GM21367 (cell line): ENCODE measurements at regions not wholly inside any gene's neighbourhood (a gene's known extent, or its start where the extent isn't known, plus 50 kb on each side); places are given as distances from the start of the nearest gene placed in this dataset.
A peak's percentile ranks its signal among the peaks of the same experiment; 100 is the strongest.
"Not testable (repeated sequence)": the region's sequence is repeated elsewhere in the genome, so short reads cannot be mapped to it uniquely, and the experiment has no call there.

Source experiments
- ATAC-seq: cut with Tn5 transposase; IDR thresholded peaks from one replicate; pipeline ENCODE4 v1.9.1; 2021; ENCODE audit not compliant: unreplicated experiment

- no peak for ATAC-seq
These were observed 249.3 kb upstream of the PRKX start for GRCh38 chrX:3962511-3963311.

- ATAC-seq, result no peak
These were observed 247.5 kb upstream of the PRKX start for GRCh38 chrX:3960952-3961351.

GRCh38 chrX:3951859-3952258 is 238.4 kb upstream of the PRKX start:
- no peak for ATAC-seq

GRCh38 chrX:3950373-3950772 is 236.9 kb upstream of the PRKX start:
- ATAC-seq, result no peak

GRCh38 chrX:3943965-3944364 is 230.5 kb upstream of the PRKX start:
- no peak for ATAC-seq

- no peak for ATAC-seq
These were observed 226.7 kb upstream of the PRKX start for GRCh38 chrX:3940000-3940610.

- ATAC-seq, result no peak
These were observed 225.1 kb upstream of the PRKX start for GRCh38 chrX:3938587-3938986.

- ATAC-seq, result not testable (repeated sequence)
These were observed 221.7 kb upstream of the PRKX start for GRCh38 chrX:3935196-3935595.

GRCh38 chrX:3920424-3921017 is 207.1 kb upstream of the PRKX start:
- ATAC-seq, result peak; percentile 94

GRCh38 chrX:3919668-3920423 is 206.4 kb upstream of the PRKX start:
- ATAC-seq, result peak; percentile 36

- not testable (repeated sequence) for ATAC-seq
These were observed 201.4 kb upstream of the PRKX start for GRCh38 chrX:3914813-3915212.

GRCh38 chrX:3914059-3914458 is 200.6 kb upstream of the PRKX start:
- not testable (repeated sequence) for ATAC-seq

GRCh38 chrX:3911012-3911411 is 197.6 kb upstream of the PRKX start:
- ATAC-seq, result not testable (repeated sequence)

GRCh38 chrX:3910611-3911010 is 197.2 kb upstream of the PRKX start:
- not testable (repeated sequence) for ATAC-seq

- ATAC-seq, result not testable (repeated sequence)
These were observed 192.2 kb upstream of the PRKX start for GRCh38 chrX:3905522-3906258.

- ATAC-seq, result not testable (repeated sequence)
These were observed 188.8 kb upstream of the PRKX start for GRCh38 chrX:3902222-3902621.

- ATAC-seq, result not testable (repeated sequence)
These were observed 183.3 kb upstream of the PRKX start for GRCh38 chrX:3896755-3897154.

GRCh38 chrX:3882553-3882920 is 169.1 kb upstream of the PRKX start:
- ATAC-seq, result not testable (repeated sequence)

GRCh38 chrX:3881898-3882552 is 168.6 kb upstream of the PRKX start:
- peak; percentile 94 for ATAC-seq

- ATAC-seq, result not testable (repeated sequence)
These were observed 167.9 kb upstream of the PRKX start for GRCh38 chrX:3881255-3881895.
